Activated T-cell treated with anti-CD3 and anti-CD28 coated beads, Interleukin-2, amount 50 U/mL, for 72 hours (primary cell): ENCODE measurements at regions not wholly inside any gene's neighbourhood (a gene's known extent, or its start where the extent isn't known, plus 50 kb on each side); places are given as distances from the start of the nearest gene placed in this dataset.

Source experiments
- ATAC-seq, 2 donors: fragments of 150-1000 bp; cut with Tn5 transposase; replicated peaks in 1 of 2; 2 replicates each; pipeline ENCODE4 v1.10.0; 2021; ENCODE audit warnings: moderate library complexity in 2 of 2, mild to moderate bottlenecking in 1 of 2
- DNase-seq, 2 donors: peaks; one replicate each; pipeline ENCODE4 v3.0.0; 2021 to 2022; ENCODE audit warnings: mixed read lengths in 1 of 2
- H3K27ac Mint-ChIP-seq: one replicate; pipeline ENCODE4 v1.8.0; 2022; ENCODE audit warnings: mild to moderate bottlenecking, moderate library complexity, mixed read lengths
- H3K27me3 Mint-ChIP-seq: one replicate; pipeline ENCODE4 v1.8.0; 2022; ENCODE audit warnings: low read depth, mixed read lengths
- H3K36me3 Mint-ChIP-seq, 2 donors: one replicate each; pipeline ENCODE4 v1.8.0; 2022; ENCODE audit warnings: mixed read lengths in 2 of 2, mild to moderate bottlenecking in 1 of 2; ENCODE audit not compliant: insufficient read depth in 2 of 2
- H3K4me1 Mint-ChIP-seq: one replicate; pipeline ENCODE4 v1.8.0; 2022; ENCODE audit warnings: low read depth, mixed read lengths
- H3K4me3 Mint-ChIP-seq, 2 donors: one replicate each; pipeline ENCODE4 v1.8.0; 2022; ENCODE audit warnings: mild to moderate bottlenecking in 2 of 2, mixed read lengths in 2 of 2, moderate library complexity in 2 of 2
- H3K9me3 Mint-ChIP-seq, 2 donors: one replicate each; pipeline ENCODE4 v1.8.0; 2022; ENCODE audit warnings: mixed read lengths in 2 of 2

GRCh38 chr10:42975005-42975493 lies 101.8 kb upstream of the RET start:
- Mint-ChIP-seq H3K27ac (no peak overlapping the region), H3K9me3 (no peaks in the 10 kb centered on the region)
- no peak for DNase-seq

GRCh38 chr10:42975558-42976340 lies 101.1 kb upstream of the RET start:
- H3K27me3 Mint-ChIP-seq = no peaks in the 10 kb centered on the region
- H3K36me3 Mint-ChIP-seq = peaks cover 0 to 1% of the 10 kb centered on the region in 2 donors
- no peaks in the 10 kb centered on the region for H3K4me1 Mint-ChIP-seq
- H3K4me3 Mint-ChIP-seq = no peak overlapping the region
- no peak for ATAC-seq
- no peaks in the 10 kb centered on the region for H3K9me3 Mint-ChIP-seq
- no peak overlapping the region for H3K27ac Mint-ChIP-seq
- no peak for DNase-seq

More at GRCh38 chr10:42975005-42975493, 101.8 kb upstream of the RET start:
- Mint-ChIP-seq H3K36me3 (peaks cover 0 to 1% of the 10 kb centered on the region in 2 donors), H3K4me3 (no peak overlapping the region), H3K4me1 (no peaks in the 10 kb centered on the region), H3K27me3 (no peaks in the 10 kb centered on the region)
- no peak for ATAC-seq

GRCh38 chr10:42976351-42977031 lies 100.4 kb upstream of the RET start:
- Mint-ChIP-seq H3K4me1 (no peaks in the 10 kb centered on the region), H3K9me3 (no peaks in the 10 kb centered on the region)
- DNase-seq = no peak

GRCh38 chr10:42977032-42977416 lies 99.8 kb upstream of the RET start:
- no peaks in the 10 kb centered on the region for H3K27me3 Mint-ChIP-seq
- no peak for DNase-seq
- H3K4me3 Mint-ChIP-seq = no peak overlapping the region
- H3K9me3 Mint-ChIP-seq = no peaks in the 10 kb centered on the region
- no peak for ATAC-seq
- H3K4me1 Mint-ChIP-seq = no peaks in the 10 kb centered on the region
- H3K27ac Mint-ChIP-seq = no peak overlapping the region
- peaks cover 0 to 1% of the 10 kb centered on the region in 2 donors for H3K36me3 Mint-ChIP-seq

More at GRCh38 chr10:42976351-42977031, 100.4 kb upstream of the RET start:
- H3K36me3 Mint-ChIP-seq = peaks cover 0 to 1% of the 10 kb centered on the region in 2 donors
- no peaks in the 10 kb centered on the region for H3K27me3 Mint-ChIP-seq
- no peak overlapping the region for H3K4me3 Mint-ChIP-seq
- H3K27ac Mint-ChIP-seq = no peak overlapping the region
- ATAC-seq = no peak

- no peak overlapping the region for H3K27ac Mint-ChIP-seq
- ATAC-seq (no peak), DNase-seq (no peak)
- H3K4me1 Mint-ChIP-seq = no peaks in the 10 kb centered on the region
- H3K9me3 Mint-ChIP-seq = no peaks in the 10 kb centered on the region
- no peaks in the 10 kb centered on the region for H3K27me3 Mint-ChIP-seq
- H3K36me3 Mint-ChIP-seq = no peaks in the 10 kb centered on the region
- H3K4me3 Mint-ChIP-seq = no peak overlapping the region
These were observed 97.7 kb upstream of the RET start for GRCh38 chr10:42979181-42979580.

GRCh38 chr10:42979721-42980467 lies 97.0 kb upstream of the RET start:
- DNase-seq (no peak), ATAC-seq (no peak)
- H3K4me1 Mint-ChIP-seq = no peaks in the 10 kb centered on the region
- H3K9me3 Mint-ChIP-seq = no peaks in the 10 kb centered on the region
- no peak overlapping the region for H3K27ac Mint-ChIP-seq
- no peak overlapping the region for H3K4me3 Mint-ChIP-seq
- H3K36me3 Mint-ChIP-seq = no peaks in the 10 kb centered on the region
- no peaks in the 10 kb centered on the region for H3K27me3 Mint-ChIP-seq

GRCh38 chr10:42980553-42981357 lies 96.1 kb upstream of the RET start:
- Mint-ChIP-seq H3K36me3 (no peaks in the 10 kb centered on the region), H3K4me1 (no peaks in the 10 kb centered on the region), H3K9me3 (no peaks in the 10 kb centered on the region), H3K27me3 (no peaks in the 10 kb centered on the region), H3K4me3 (no peak overlapping the region), H3K27ac (no peak overlapping the region)
- no peak for ATAC-seq
- DNase-seq = no peak

GRCh38 chr10:42981358-42982236 lies 95.3 kb upstream of the RET start:
- Mint-ChIP-seq H3K27ac (no peak overlapping the region), H3K9me3 (no peaks in the 10 kb centered on the region), H3K27me3 (no peaks in the 10 kb centered on the region), H3K4me1 (no peaks in the 10 kb centered on the region), H3K4me3 (no peak overlapping the region), H3K36me3 (no peaks in the 10 kb centered on the region)
- no peak for ATAC-seq
- DNase-seq = no peak

GRCh38 chr10:42982891-42983506 lies 93.9 kb upstream of the RET start:
- ATAC-seq = no peak
- Mint-ChIP-seq H3K9me3 (no peaks in the 10 kb centered on the region), H3K36me3 (no peaks in the 10 kb centered on the region), H3K27me3 (no peaks in the 10 kb centered on the region), H3K27ac (no peak overlapping the region), H3K4me1 (no peaks in the 10 kb centered on the region), H3K4me3 (no peak overlapping the region)
- no peak for DNase-seq

- Mint-ChIP-seq H3K4me1 (no peaks in the 10 kb centered on the region), H3K36me3 (no peaks in the 10 kb centered on the region), H3K27ac (no peak overlapping the region), H3K4me3 (no peak overlapping the region), H3K27me3 (no peaks in the 10 kb centered on the region), H3K9me3 (no peaks in the 10 kb centered on the region)
- ATAC-seq (no peak), DNase-seq (no peak)
These were observed 93.3 kb upstream of the RET start for GRCh38 chr10:42983591-42983990.

- H3K36me3 Mint-ChIP-seq = no peaks in the 10 kb centered on the region
- no peaks in the 10 kb centered on the region for H3K27me3 Mint-ChIP-seq
- no peak overlapping the region for H3K27ac Mint-ChIP-seq
- no peak overlapping the region for H3K4me3 Mint-ChIP-seq
- H3K4me1 Mint-ChIP-seq = peaks cover 4% of the 10 kb centered on the region
- ATAC-seq (no peak), DNase-seq (no peak)
- H3K9me3 Mint-ChIP-seq = no peaks in the 10 kb centered on the region
These were observed 92.7 kb upstream of the RET start for GRCh38 chr10:42984035-42984610.
